ENCODE measurements at regions not wholly inside any gene's neighbourhood (a gene's known extent, or its start where the extent isn't known, plus 50 kb on each side); places are given as distances from the start of the nearest gene placed in this dataset.

DNA sequence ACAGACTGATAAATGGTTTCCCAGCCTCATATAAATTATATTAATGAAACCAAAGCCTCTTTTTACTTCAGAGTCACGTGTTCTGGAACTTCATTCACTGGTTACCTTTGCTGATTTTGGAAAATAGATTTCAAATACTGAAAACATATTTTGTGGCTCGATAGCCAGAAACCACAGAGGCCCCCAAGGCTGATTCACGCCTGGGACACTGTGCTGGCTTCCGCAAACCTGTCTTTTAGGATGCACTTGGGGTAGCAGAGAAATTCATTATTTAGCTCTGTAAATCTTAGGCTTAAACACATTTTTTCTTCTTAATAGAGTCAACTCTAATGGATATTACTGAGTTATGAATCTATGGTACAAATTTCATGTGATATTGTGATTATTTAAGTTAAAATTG lies 90.7 kb upstream of the TMEM18 start:
- Histone ChIP-seq H3K4me1 (no peaks in the 10 kb centered on the region), H3K27me3 (ENCODE audit: low read depth) (no peaks in the 10 kb centered on the region), H3K9me3 (no peaks in the 10 kb centered on the region), H3K36me3 (no peaks in the 10 kb centered on the region), H3K4me3 (no peak overlapping the region), H3K27ac (no peak overlapping the region)
- no peak for TF ChIP-seq CTCF (IDR thresholded peaks at IDR 0.05)
- DNase-seq: no peak
- ATAC-seq: no peak
- intact Hi-C loops (cut with DNase I): no loop called here

DNA sequence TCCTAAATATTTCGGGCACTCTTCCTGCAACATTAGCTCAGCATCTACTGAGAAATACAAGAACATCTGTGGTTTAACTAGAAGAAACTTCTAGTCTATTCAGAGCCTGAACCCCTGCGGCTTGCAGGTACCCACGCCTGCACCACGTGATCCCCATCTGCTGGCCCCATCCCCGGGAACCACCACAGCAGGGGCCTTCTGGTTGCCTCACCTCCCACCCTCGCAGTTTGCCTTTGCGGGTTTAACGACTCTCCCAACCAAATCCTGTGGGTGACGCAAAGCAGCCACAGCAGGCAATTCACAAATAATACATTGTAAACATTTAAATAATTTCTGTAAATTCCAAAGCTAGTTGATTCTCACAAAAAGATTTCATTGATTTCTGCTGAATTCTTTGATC lies 90.2 kb upstream of the TMEM18 start:
- DNase-seq (no peak), ATAC-seq (no peak)
- H3K36me3 ChIP-seq: no peaks in the 10 kb centered on the region
- H3K9me3 ChIP-seq: no peaks in the 10 kb centered on the region
- intact Hi-C loops (cut with DNase I): no loop called here
- H3K4me3 ChIP-seq: no peak overlapping the region
- no peak for TF ChIP-seq CTCF (IDR thresholded peaks at IDR 0.05)
- H3K27ac ChIP-seq: no peak overlapping the region
- H3K27me3 ChIP-seq (ENCODE audit: low read depth): no peaks in the 10 kb centered on the region
- H3K4me1 ChIP-seq: no peaks in the 10 kb centered on the region

DNA sequence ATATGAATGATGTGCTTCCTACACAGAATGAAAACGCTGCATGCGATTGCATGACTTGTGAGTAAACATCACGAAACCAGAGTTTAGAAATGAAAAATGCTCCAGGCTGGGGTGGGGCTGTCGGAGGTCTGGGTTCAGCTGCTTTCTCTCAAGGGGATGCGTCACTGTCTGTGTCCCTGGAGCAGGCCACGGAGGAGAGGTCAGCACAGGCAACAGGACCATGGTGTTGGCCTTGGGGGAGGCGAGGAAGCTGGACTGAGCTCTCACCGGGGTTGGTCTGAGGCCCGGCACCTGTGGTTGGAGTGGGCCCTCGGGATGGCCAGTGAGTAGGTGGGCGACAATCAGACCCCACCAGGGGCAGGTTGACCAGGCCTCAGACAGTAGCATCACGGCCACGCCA lies 89.0 kb upstream of the TMEM18 start:
- H3K4me1 ChIP-seq: no peaks in the 10 kb centered on the region
- no peaks in the 10 kb centered on the region for H3K27me3 ChIP-seq (ENCODE audit: low read depth)
- ATAC-seq: no peak
- no peaks in the 10 kb centered on the region for H3K36me3 ChIP-seq
- H3K27ac ChIP-seq: no peak overlapping the region
- no peaks in the 10 kb centered on the region for H3K9me3 ChIP-seq
- TF ChIP-seq CTCF (IDR thresholded peaks at IDR 0.05): no peak
- intact Hi-C loops (cut with DNase I): no loop called here
- H3K4me3 ChIP-seq: no peak overlapping the region
- DNase-seq: no peak

GRCh38 chr2:765369-765768 lies 88.2 kb upstream of the TMEM18 start:
- DNase-seq (no peak), ATAC-seq (no peak)
- TF ChIP-seq CTCF (IDR thresholded peaks at IDR 0.05): no peak
- Histone ChIP-seq H3K9me3 (no peaks in the 10 kb centered on the region), H3K4me1 (no peaks in the 10 kb centered on the region), H3K36me3 (no peaks in the 10 kb centered on the region), H3K27ac (no peak overlapping the region), H3K27me3 (ENCODE audit: low read depth) (peaks cover 4% of the 10 kb centered on the region), H3K4me3 (no peak overlapping the region)
- intact Hi-C loops (cut with DNase I): no loop called here

- Histone ChIP-seq H3K27me3 (ENCODE audit: low read depth) (peaks cover 6% of the 10 kb centered on the region), H3K4me1 (no peaks in the 10 kb centered on the region), H3K4me3 (no peak overlapping the region), H3K36me3 (no peaks in the 10 kb centered on the region), H3K9me3 (no peaks in the 10 kb centered on the region), H3K27ac (no peak overlapping the region)
- intact Hi-C loops (cut with DNase I): no loop called here
- ATAC-seq (no peak), DNase-seq (no peak)
- no peak for TF ChIP-seq CTCF (IDR thresholded peaks at IDR 0.05)
Measured at GRCh38 chr2:763766-764525, 86.7 kb upstream of the TMEM18 start.

Data from lower lobe of right lung (tissue), 2 donors.